HepG2 (cell line): ENCODE measurements at regions not wholly inside any gene's neighbourhood (a gene's known extent, or its start where the extent isn't known, plus 50 kb on each side); places are given as distances from the start of the nearest gene placed in this dataset.

Experiments used
- CHD4 ChIP-seq: fragments of 200-600 bp; sonication (generic); IDR thresholded peaks from 2 replicates; pipeline ENCODE4 v1.7.0; 2017; ENCODE audit warnings: mild to moderate bottlenecking, low read length, borderline replicate concordance
- TF ChIP-seq, protein P1 (sequence below), 2 experiments: IDR thresholded peaks; 2 replicates each; pipeline ENCODE4 v1.6.1; 2011 to 2012; ENCODE audit warnings: low read length in 2 of 2, borderline replicate concordance in 1 of 2, low read depth in 1 of 2, mild to moderate bottlenecking in 1 of 2, moderate library complexity in 1 of 2

- TF ChIP-seq, protein P1, sequence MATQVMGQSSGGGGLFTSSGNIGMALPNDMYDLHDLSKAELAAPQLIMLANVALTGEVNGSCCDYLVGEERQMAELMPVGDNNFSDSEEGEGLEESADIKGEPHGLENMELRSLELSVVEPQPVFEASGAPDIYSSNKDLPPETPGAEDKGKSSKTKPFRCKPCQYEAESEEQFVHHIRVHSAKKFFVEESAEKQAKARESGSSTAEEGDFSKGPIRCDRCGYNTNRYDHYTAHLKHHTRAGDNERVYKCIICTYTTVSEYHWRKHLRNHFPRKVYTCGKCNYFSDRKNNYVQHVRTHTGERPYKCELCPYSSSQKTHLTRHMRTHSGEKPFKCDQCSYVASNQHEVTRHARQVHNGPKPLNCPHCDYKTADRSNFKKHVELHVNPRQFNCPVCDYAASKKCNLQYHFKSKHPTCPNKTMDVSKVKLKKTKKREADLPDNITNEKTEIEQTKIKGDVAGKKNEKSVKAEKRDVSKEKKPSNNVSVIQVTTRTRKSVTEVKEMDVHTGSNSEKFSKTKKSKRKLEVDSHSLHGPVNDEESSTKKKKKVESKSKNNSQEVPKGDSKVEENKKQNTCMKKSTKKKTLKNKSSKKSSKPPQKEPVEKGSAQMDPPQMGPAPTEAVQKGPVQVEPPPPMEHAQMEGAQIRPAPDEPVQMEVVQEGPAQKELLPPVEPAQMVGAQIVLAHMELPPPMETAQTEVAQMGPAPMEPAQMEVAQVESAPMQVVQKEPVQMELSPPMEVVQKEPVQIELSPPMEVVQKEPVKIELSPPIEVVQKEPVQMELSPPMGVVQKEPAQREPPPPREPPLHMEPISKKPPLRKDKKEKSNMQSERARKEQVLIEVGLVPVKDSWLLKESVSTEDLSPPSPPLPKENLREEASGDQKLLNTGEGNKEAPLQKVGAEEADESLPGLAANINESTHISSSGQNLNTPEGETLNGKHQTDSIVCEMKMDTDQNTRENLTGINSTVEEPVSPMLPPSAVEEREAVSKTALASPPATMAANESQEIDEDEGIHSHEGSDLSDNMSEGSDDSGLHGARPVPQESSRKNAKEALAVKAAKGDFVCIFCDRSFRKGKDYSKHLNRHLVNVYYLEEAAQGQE (IDR thresholded peaks at IDR 0.05; ENCODE audit: borderline replicate concordance in 1 of 2, low read depth in 1 of 2, low read length in 2 of 2), result no peak
- no peak for TF ChIP-seq CHD4
These were observed 79.7 kb upstream of the ZNF366 start for GRCh38 chr5:72586788-72587530.
